Cardiac muscle cell (in vitro differentiated cells and primary cell): ENCODE measurements at regions not wholly inside any gene's neighbourhood (a gene's known extent, or its start where the extent isn't known, plus 50 kb on each side); places are given as distances from the start of the nearest gene placed in this dataset.

Experiments
- DNase-seq, 2 donors: peaks; one replicate each; pipeline versions ENCODE4 v3.0.0 to v3.0.0-alpha.2; 2010 to 2017; ENCODE audit warnings: low read depth in 1 of 2, low spot score in 1 of 2
- H3K27ac ChIP-seq: fragments of 200-600 bp; sonication (generic); 2 replicates; pipeline ENCODE4 v1.5.1; 2016
- H3K27me3 ChIP-seq: fragments of 200-600 bp; sonication (generic); 2 replicates; pipeline ENCODE4 v1.6.0; 2016; ENCODE audit warnings: control low read depth
- H3K36me3 ChIP-seq: fragments of 200-600 bp; sonication (generic); 2 replicates; pipeline ENCODE4 v1.5.1; 2016; ENCODE audit warnings: control low read depth
- H3K4me1 ChIP-seq: fragments of 200-600 bp; sonication (generic); 2 replicates; pipeline ENCODE4 v1.8.1; 2017; ENCODE audit warnings: low read depth, mild to moderate bottlenecking, mixed run types
- H3K4me3 ChIP-seq: fragments of 200-600 bp; sonication (generic); 2 replicates; pipeline ENCODE4 v1.5.1; 2016; ENCODE audit warnings: mild to moderate bottlenecking
- H3K9me3 ChIP-seq: fragments of 200-600 bp; sonication (generic); 2 replicates; pipeline ENCODE4 v1.5.1; 2017; ENCODE audit warnings: low read depth, mild to moderate bottlenecking, control low read depth
- TF ChIP-seq, protein P1 (sequence below): IDR thresholded peaks from 2 replicates; pipeline ENCODE4 v1.5.1; 2012; ENCODE audit warnings: low read depth, mild to moderate bottlenecking, low read length

- H3K4me1 ChIP-seq, result peaks cover 11% of the 10 kb centered on the region
Measured at GRCh38 chr12:124481772-124482566, 85.4 kb downstream of the NCOR2 start.

GRCh38 chr12:124481257-124481750 lies 86.1 kb downstream of the NCOR2 start:
- Histone ChIP-seq H3K9me3 (no peaks in the 10 kb centered on the region), H3K27ac (no peak overlapping the region), H3K4me1 (peaks cover 4% of the 10 kb centered on the region), H3K36me3 (peaks cover 4% of the 10 kb centered on the region), H3K4me3 (no peak overlapping the region), H3K27me3 (no peaks in the 10 kb centered on the region)
- TF ChIP-seq, protein P1, sequence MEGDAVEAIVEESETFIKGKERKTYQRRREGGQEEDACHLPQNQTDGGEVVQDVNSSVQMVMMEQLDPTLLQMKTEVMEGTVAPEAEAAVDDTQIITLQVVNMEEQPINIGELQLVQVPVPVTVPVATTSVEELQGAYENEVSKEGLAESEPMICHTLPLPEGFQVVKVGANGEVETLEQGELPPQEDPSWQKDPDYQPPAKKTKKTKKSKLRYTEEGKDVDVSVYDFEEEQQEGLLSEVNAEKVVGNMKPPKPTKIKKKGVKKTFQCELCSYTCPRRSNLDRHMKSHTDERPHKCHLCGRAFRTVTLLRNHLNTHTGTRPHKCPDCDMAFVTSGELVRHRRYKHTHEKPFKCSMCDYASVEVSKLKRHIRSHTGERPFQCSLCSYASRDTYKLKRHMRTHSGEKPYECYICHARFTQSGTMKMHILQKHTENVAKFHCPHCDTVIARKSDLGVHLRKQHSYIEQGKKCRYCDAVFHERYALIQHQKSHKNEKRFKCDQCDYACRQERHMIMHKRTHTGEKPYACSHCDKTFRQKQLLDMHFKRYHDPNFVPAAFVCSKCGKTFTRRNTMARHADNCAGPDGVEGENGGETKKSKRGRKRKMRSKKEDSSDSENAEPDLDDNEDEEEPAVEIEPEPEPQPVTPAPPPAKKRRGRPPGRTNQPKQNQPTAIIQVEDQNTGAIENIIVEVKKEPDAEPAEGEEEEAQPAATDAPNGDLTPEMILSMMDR, result no peak
- DNase-seq, result no peak

More at GRCh38 chr12:124481772-124482566, 85.4 kb downstream of the NCOR2 start:
- TF ChIP-seq, protein P1, result no peak
- no peak for DNase-seq
- H3K27me3 ChIP-seq, result no peaks in the 10 kb centered on the region
- H3K9me3 ChIP-seq, result no peaks in the 10 kb centered on the region
- H3K36me3 ChIP-seq, result peaks cover 4% of the 10 kb centered on the region
- H3K27ac ChIP-seq, result no peak overlapping the region
- H3K4me3 ChIP-seq, result no peak overlapping the region

- Histone ChIP-seq H3K27me3 (no peaks in the 10 kb centered on the region), H3K27ac (peak overlapping the region; percentile 58), H3K36me3 (peaks cover 4% of the 10 kb centered on the region), H3K4me3 (no peak overlapping the region), H3K4me1 (no peaks in the 10 kb centered on the region), H3K9me3 (no peaks in the 10 kb centered on the region)
- TF ChIP-seq, protein P1, result no peak
- DNase-seq, result peak; percentile 20 to 79
Measured at GRCh38 chr12:124480469-124481256, 86.7 kb downstream of the NCOR2 start.

- Histone ChIP-seq H3K4me1 (no peaks in the 10 kb centered on the region), H3K36me3 (peaks cover 4% of the 10 kb centered on the region)
- no peak for DNase-seq
Measured at GRCh38 chr12:124479680-124480468, 87.5 kb downstream of the NCOR2 start.

More at GRCh38 chr12:124479680-124480468, 87.5 kb downstream of the NCOR2 start:
- no peak overlapping the region for H3K4me3 ChIP-seq
- no peaks in the 10 kb centered on the region for H3K9me3 ChIP-seq
- no peaks in the 10 kb centered on the region for H3K27me3 ChIP-seq
- TF ChIP-seq, protein P1, result no peak
- H3K27ac ChIP-seq, result peak overlapping the region; percentile 58
